Adipocyte (in vitro differentiated cells): ENCODE measurements at regions not wholly inside any gene's neighbourhood (a gene's known extent, or its start where the extent isn't known, plus 50 kb on each side); places are given as distances from the start of the nearest gene placed in this dataset.

Experiments used
- DNase-seq: peaks from one replicate; pipeline ENCODE4 v3.0.0-alpha.2; 2015; ENCODE audit warnings: low read depth
- H3K27me3 ChIP-seq: replicated peaks from 2 replicates; pipeline ENCODE4 v1.7.0; 2013; ENCODE audit warnings: mild to moderate bottlenecking, low read length, moderate library complexity; ENCODE audit not compliant: control insufficient read depth, insufficient read depth
- H3K36me3 ChIP-seq: 2 replicates; pipeline ENCODE4 v1.7.0; 2013; ENCODE audit warnings: low read length, mild to moderate bottlenecking, moderate library complexity; ENCODE audit not compliant: control insufficient read depth, insufficient read depth, severe bottlenecking
- H3K4me1 ChIP-seq: 2 replicates; pipeline ENCODE4 v1.7.0; 2013; ENCODE audit warnings: mild to moderate bottlenecking, low read length, moderate library complexity; ENCODE audit not compliant: control insufficient read depth, insufficient read depth
- H3K4me3 ChIP-seq: 2 replicates; pipeline ENCODE4 v1.7.0; 2013; ENCODE audit warnings: mild to moderate bottlenecking, low read length, moderate library complexity
- H3K9ac ChIP-seq: 2 replicates; pipeline ENCODE4 v1.7.0; 2013; ENCODE audit warnings: mild to moderate bottlenecking, low read length, moderate library complexity
- H3K9me3 ChIP-seq: 2 replicates; pipeline ENCODE4 v1.7.0; 2013; ENCODE audit warnings: mild to moderate bottlenecking, low read length, moderate library complexity; ENCODE audit not compliant: control insufficient read depth

DNA sequence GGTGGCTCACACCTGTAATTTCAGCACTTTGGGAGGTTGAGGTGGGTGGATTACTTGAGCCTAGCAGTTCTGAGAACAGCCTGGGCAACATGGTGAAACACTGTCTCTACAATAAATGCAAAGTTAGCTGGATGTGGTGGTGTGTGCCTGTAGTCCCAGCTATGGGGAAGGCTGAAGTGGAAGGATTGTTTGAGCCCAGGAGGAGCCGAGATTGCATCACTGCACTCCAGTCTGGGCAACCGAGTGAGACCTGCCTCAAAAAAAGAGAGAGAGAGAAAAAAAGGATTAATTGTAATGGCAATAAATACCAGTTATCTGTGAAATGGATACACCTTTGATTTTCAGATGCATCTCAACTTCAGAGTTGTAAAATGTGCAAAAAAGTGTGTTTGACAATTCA, 58.8 kb downstream of the SPRY1 start:
- H3K4me3 ChIP-seq: no peak overlapping the region
- no peaks in the 10 kb centered on the region for H3K36me3 ChIP-seq
- no peaks in the 10 kb centered on the region for H3K9me3 ChIP-seq
- H3K4me1 ChIP-seq: peaks cover 10% of the 10 kb centered on the region
- no peak for DNase-seq
- no peak overlapping the region for H3K9ac ChIP-seq
- no peaks in the 10 kb centered on the region for H3K27me3 ChIP-seq

DNA sequence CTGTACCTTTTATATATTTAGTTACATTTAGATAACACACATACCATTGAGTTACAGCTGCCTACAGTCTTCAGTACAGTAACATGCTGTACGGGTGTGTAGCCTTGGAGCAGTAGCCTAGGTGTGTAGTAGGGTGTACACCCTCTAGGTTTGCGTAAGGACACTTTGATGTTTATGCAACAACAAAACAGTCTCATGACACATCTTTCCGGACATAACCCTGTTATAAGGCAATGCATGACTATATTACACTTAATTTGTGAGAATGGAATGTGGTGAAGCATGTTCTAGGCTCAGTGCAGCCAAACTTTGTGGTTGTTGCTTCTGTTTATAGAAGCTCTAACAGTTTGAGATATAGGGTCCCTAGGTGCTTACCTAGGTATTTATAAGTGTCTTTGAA, 65.4 kb downstream of the SPRY1 start:
- Histone ChIP-seq H3K9me3 (no peaks in the 10 kb centered on the region), H3K27me3 (no peaks in the 10 kb centered on the region), H3K4me3 (no peak overlapping the region), H3K4me1 (no peaks in the 10 kb centered on the region), H3K36me3 (no peaks in the 10 kb centered on the region), H3K9ac (no peak overlapping the region)
- no peak for DNase-seq

DNA sequence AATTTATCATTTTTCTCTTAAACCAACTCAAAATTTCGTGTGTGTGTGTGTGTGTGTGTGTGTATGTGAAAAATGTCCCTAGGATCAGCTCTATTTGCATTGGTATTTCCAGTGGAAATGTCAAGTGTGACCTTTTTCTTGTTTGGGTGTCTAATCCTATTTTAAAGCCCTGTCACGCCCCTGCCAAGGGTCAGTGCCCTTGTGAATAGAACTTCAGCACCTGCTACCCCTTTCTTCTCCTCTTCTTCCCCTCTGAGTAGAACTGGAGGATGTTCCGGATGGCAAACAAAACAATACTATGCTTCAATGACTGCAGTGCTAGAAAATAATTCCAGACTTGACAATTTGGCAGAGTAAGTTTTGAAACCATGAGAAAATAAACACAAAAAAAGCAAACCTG, 67.3 kb downstream of the SPRY1 start:
- Histone ChIP-seq H3K4me1 (no peaks in the 10 kb centered on the region), H3K9me3 (no peaks in the 10 kb centered on the region), H3K27me3 (no peaks in the 10 kb centered on the region), H3K9ac (no peak overlapping the region), H3K4me3 (no peak overlapping the region), H3K36me3 (no peaks in the 10 kb centered on the region)
- no peak for DNase-seq

DNA sequence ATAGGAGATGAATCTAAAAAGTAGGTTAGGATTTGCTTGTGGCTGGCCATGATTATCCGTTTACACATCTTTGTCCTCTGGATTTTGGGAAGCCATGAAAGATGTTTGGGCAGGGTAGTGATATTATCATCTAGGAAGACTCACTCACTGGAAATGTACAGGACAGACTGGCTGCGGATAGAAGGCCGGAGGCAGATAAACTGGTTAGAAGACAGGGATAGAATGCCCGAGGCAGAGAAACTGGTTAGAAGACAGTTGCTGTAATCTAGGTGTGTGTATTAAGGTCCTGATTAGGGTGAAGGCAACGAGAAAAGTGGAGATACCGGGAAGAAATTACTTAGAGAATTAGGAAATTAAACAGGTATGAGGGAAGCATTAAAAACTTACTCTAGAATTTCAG, 68.8 kb downstream of the SPRY1 start:
- Histone ChIP-seq H3K4me3 (no peak overlapping the region), H3K4me1 (no peaks in the 10 kb centered on the region), H3K36me3 (no peaks in the 10 kb centered on the region), H3K9ac (no peak overlapping the region), H3K27me3 (no peaks in the 10 kb centered on the region), H3K9me3 (no peaks in the 10 kb centered on the region)
- DNase-seq: no peak

DNA sequence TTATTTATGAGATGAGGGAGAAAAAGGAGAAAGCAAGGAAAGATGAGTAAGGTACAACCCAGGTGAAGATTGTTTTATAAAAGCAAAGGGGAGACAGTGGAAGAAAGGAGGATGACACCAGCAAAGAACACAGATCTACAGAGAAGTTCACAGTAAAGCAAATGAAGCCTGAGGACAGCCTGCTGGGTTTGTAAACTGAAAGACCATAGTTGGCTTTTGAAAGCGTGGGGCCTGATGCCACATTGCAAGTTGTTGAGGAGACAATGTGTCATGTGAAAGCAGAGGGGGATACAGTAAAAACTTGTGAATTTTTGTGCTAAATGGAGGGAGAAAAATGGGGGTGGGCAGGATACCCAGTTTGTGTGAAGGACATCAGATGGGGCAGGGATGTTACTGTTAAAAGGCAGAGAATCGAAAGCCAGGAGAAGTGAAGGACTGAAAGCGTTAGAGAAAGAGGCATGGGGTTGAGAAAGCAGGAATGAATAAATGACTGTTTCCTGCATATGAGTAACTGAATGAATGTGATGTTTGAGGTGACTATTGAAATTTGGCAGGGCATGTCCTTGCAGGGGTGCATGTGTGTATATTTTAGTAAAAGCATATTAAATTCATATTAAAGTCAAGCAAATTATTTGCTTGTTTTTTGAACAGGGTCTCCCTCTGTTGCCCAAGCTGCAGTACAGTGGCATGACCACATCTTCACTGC, 69.6 kb downstream of the SPRY1 start:
- H3K9ac ChIP-seq: no peak overlapping the region
- no peaks in the 10 kb centered on the region for H3K4me1 ChIP-seq
- no peak for DNase-seq
- H3K36me3 ChIP-seq: no peaks in the 10 kb centered on the region
- no peak overlapping the region for H3K4me3 ChIP-seq
- no peaks in the 10 kb centered on the region for H3K9me3 ChIP-seq
- H3K27me3 ChIP-seq: no peaks in the 10 kb centered on the region

DNA sequence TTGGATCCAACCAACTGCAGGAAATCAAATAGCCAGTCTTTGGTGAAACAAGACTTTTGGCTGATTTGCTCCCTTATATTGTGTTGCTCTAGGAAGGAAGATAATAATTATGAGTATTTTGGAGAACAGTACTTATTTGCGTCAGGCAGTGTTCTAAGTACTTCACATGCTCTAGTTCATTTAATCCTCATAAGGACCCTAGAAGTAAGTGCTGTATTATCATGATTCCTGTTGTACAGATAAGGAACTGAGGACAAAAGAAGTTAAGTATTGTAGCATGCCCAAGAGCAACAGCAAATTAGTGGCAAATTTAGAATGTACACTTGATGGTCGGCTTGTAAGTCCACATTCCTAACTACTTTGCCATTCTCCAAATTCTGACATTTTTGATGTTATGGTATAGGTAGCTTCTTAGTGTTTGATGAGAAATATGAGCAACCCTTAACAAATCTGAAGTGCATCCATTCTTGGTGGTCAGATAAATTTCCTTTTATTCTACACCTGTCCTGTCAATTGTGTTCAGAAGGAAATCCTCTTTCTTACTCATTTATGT, 72.0 kb downstream of the SPRY1 start:
- H3K27me3 ChIP-seq: no peaks in the 10 kb centered on the region

DNA sequence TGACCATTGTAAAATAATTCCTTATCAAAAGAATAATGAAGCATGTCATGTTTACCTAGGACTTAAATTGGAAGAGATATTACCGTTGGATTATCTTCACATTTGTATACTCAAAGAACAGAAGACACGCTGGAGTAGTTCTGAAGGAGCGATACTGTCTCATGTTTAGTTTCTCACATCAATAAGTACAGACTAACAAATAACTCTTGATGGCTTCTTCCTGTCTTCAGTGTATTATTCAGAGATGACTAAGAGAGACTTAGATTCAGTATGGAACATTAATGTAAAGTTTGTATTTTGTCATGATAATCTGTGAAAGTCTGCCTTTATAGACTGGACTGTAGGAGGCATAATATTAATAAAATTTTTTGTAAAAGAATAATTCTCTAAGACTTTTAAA, 72.7 kb downstream of the SPRY1 start:
- H3K9ac ChIP-seq: no peak overlapping the region
- no peak overlapping the region for H3K4me3 ChIP-seq
- no peak for DNase-seq
- H3K27me3 ChIP-seq: no peaks in the 10 kb centered on the region
- no peaks in the 10 kb centered on the region for H3K36me3 ChIP-seq
- H3K9me3 ChIP-seq: no peaks in the 10 kb centered on the region
- H3K4me1 ChIP-seq: peaks cover 5% of the 10 kb centered on the region

More for the DNA sequence above, 72.0 kb downstream of the SPRY1 start:
- Histone ChIP-seq H3K4me3 (no peak overlapping the region), H3K36me3 (no peaks in the 10 kb centered on the region), H3K9me3 (no peaks in the 10 kb centered on the region), H3K9ac (no peak overlapping the region), H3K4me1 (peaks cover 5% of the 10 kb centered on the region)
- no peak for DNase-seq

DNA sequence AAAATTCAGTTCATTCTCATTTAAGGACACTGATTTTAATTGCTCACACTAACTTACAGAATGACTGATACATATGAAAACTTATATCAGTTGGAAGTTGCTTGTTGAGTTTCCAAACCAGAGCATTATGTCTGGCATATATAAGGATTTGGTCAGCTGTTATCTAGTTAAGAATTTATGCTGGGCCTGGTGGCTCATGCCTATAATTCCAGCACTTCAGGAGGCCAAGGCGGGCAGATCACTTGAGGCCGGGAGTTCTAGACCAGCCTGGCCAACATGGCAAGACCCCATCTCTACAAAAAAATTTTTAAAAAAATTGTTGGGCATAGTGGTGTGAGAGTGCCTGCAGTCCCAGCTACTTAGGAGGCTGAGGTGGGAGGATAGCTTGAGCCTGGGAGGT, 73.1 kb downstream of the SPRY1 start:
- Histone ChIP-seq H3K9me3 (no peaks in the 10 kb centered on the region), H3K9ac (no peak overlapping the region), H3K36me3 (no peaks in the 10 kb centered on the region), H3K27me3 (no peaks in the 10 kb centered on the region), H3K4me3 (no peak overlapping the region), H3K4me1 (peaks cover 5% of the 10 kb centered on the region)
- no peak for DNase-seq

DNA sequence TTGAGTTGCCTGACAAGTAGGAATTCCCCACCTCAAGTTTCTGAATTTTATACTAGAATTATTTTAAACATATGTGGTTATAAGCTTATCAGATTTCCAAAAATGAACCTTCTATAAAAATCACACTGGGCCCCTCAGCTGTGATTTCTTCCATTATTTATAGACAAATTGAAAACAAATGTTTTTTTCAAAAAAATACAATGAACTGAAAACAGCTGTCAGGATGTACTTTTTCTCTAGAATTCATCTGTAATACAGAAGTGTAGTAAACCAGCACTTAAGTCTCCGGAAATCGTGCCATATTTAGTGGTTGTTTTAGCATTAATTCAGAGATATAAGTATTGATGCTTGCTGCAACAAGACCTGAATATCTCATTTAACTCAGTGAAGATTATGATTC, 74.0 kb downstream of the SPRY1 start:
- no peak overlapping the region for H3K4me3 ChIP-seq
- H3K4me1 ChIP-seq: peaks cover 5% of the 10 kb centered on the region
- H3K36me3 ChIP-seq: no peaks in the 10 kb centered on the region
- H3K9ac ChIP-seq: no peak overlapping the region
- H3K27me3 ChIP-seq: no peaks in the 10 kb centered on the region
- DNase-seq: peak; percentile 48
- H3K9me3 ChIP-seq: no peaks in the 10 kb centered on the region

DNA sequence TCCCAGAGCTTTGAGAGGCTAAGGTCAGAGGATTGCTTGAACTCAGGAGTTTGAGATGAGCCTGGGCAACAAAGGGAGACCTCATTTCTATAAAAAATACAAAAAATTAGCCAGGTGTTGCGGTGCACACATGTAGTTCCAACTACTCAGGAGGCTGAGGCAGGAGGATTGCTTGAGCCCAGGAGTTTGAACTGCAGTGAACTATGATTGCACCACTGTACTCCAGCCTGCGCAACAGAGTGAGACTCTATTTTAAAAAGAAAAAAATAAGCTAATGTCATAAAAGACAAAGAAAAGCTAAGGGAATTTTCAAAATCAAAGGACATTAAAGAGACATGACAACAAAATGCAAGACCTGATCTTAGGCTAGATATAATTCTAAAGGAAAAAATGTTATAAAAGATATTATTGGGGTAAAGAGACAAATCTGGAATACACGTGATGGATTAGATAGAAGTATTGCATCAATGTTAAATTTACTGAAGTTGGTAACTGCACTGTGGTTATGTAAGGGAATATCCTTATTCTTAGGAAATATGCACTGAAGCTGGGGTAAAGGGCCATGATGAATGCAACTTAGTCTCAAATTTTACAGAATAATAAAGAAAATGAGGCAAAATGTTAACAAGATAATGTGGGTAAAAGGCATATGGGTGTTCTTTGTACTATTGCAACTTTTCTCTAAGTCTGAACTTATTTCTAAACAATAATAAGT, 75.2 kb downstream of the SPRY1 start:
- Histone ChIP-seq H3K36me3 (no peaks in the 10 kb centered on the region), H3K9me3 (no peaks in the 10 kb centered on the region), H3K27me3 (no peaks in the 10 kb centered on the region), H3K4me1 (peaks cover 5% of the 10 kb centered on the region), H3K9ac (peak overlapping the region; percentile 75), H3K4me3 (no peak overlapping the region)
- no peak for DNase-seq

DNA sequence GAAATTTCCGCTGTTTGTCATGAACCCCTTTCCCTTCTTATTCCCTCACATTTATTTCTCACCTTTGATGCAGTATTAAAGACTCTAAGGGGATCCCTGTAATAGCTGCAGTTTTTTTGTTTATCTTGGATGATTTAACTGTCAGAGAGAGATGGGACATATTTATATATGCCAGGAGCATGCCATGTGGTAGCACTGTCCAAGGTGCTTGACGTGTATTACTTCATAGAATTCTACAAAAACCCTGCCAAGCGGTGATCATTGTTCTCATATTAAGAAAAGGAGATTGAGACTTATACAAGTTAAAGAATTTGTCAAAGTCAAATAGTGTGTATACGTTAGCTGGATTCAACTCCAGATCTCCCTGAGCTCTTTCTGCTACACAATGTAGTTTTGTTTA, 78.2 kb downstream of the SPRY1 start:
- no peaks in the 10 kb centered on the region for H3K9me3 ChIP-seq
- H3K4me3 ChIP-seq: no peak overlapping the region
- no peaks in the 10 kb centered on the region for H3K36me3 ChIP-seq
- no peaks in the 10 kb centered on the region for H3K27me3 ChIP-seq
- no peak overlapping the region for H3K9ac ChIP-seq
- DNase-seq: no peak
- H3K4me1 ChIP-seq: peaks cover 24% of the 10 kb centered on the region
